Fibroblast of skin of scalp (primary cell): ENCODE measurements at regions not wholly inside any gene's neighbourhood (a gene's known extent, or its start where the extent isn't known, plus 50 kb on each side); places are given as distances from the start of the nearest gene placed in this dataset.

Experiments
- DNase-seq: peaks from one replicate; pipeline ENCODE4 v3.0.0-alpha.2; 2013

DNA sequence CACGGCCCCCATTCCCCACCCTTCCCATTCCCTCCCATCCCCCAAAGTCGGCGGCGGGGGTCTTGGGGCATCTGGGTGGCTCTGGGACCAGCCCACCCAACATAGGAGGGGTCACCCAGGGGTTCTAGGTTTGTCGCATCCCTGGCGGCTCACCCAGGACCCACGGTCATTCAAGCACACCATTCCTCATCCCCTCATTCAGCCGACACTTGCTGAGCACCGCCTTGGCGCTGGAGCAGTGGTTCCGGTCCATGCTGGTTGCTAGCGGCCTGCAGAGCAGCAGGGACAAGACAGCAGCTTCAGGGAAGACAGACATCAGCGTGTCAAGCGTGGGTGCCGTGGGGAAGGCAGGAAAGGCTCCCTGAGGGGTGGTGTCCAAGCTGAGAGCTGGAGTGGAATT lies 50.5 kb upstream of the OTOS start:
- no peak for DNase-seq

DNA sequence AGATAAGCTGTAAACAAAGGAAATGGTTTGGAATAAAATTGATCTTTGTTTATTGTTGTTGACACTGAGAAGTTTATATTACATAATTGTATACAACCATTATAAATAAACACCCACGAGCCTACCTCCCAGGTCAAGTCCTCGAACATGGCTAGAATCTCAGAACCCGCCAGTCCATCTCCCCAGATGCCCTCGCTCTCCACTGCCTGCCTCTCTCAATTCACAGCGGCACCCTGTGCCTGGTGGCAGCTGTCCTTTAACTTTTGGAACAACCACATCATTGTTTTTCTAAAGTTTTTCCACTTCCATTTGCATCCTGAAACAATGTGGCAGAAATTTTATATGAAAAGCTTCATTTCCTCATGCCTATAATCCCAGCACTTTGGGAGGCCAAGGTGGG lies 52.2 kb upstream of the OTOS start:
- DNase-seq, result no peak

DNA sequence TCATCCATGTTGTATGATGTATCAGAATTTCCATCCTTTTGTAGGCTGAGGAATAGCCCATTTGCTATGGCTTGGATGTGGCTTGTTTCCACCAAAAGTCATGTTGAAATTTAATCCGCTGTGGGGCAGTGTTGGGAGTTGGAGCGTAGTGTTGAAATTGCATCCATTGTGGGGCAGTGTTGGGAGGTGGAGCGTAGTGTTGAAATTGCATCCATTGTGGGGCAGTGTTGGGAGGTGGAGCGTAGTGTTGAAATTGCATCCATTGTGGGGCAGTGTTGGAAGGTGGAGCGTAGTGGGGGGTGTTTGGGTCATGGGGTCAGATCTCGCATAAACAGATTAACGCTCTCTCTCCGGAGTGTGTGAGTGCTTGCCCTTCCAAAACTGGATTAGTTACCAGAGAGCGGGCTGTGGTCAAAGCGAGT lies 53.9 kb upstream of the OTOS start:
- DNase-seq, result peak; percentile 19

DNA sequence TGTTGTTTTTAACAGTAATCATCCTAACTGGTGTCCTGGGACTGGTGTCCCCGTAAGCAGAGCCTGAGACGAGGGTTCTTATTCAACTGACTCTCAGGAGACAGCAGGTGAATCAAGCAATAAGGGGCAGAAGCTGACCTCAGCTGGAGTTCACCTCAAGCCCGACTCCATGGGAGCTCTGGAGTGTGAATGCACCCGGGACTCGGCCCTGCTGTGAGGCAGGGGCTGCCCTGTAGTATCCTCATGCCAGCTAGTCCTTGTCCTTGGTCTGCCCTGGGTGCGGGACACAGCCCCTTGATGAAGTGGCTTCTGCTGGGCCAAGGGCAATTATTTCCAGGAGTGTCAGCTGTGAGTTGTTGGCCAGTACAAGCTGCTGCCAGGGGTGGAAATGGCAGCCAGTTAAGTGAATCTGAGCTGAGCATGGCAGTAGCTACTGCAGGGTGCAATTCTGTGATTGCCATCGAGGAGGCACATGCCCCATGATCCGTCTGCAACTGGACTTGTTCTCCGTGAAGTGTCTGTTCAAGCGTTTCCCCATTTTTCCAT lies 54.9 kb upstream of the OTOS start:
- no peak for DNase-seq

DNA sequence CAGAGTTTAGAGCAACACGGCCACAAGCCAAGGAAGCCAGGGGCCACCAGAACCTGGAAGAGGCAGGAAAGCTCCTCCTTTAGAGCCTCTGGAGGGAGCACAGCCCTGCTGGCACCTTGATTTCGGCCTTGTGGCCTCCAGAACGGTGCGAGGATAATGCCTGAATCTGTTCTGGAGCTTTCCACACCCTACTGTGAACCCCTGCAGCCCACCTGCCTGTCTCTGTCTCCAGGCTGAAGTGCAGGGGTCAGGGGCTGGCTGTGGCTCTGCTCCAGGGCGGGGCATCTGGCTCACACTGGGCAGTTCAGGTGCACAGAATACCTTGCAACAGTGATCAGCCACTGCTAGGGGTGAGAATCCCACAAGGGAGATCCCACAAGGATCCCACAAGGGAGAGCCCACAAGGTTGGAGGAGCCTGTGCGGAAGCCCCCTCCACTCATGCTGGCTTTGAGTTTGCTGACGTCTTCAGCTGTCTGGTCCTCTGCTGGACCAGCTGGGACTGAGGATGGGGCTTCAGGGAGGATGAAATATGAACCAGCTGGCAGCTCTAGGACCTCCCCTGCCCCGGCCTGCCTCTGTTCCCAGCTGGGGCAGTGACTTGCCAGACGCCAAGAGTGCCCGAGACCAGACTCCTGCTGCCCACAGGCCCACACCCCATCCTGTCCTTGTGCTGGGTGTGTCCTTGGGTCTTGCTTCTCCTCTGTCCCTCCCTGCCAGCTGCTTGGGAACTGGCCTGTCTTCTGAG lies 56.4 kb upstream of the OTOS start:
- DNase-seq, result no peak

DNA sequence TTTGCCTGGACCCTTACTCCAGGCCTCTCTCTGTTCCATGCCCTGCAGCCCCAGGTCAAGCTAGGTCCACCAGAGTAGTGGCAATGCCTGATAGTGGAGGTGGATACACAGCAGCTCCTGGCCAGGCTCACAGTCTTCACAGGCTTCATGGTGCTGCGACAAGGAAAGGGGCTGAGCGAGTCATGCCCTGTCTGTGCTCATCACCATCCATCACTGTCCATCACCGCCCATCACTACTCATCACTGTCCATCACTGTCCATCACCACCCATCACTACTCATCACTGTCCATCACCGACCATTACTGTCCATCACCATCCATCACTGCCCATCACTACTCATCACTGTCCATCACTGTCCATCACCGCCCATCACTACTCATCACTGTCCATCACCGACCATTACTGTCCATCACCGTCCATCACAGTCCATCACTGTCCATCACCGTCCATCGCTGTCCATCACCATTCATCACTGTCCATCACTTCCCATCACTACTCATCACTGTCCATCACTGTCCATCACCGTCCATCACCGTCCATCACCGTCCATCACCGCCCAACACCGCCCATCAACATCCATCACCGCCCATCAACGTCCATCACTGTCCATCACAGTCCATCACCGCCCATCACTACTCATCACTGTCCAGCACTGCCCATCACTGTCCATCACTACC lies 57.1 kb upstream of the OTOS start:
- DNase-seq, result no peak

DNA sequence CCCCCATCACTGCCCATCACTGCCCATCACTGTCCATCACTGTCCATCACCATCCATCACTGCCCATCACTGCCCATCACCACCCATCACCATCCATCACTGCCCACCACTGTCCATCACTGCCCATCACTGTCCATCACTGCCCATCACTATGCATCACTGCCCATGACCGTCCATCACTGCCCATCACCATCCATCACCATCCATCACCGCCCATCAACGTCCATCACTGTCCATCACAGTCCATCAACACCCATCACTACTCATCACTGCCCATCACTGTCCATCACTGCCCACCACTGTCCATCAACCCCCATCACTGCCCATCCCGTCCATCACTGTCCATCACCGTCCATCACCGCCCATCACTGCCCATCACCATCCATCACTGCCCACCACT lies 57.8 kb upstream of the OTOS start:
- no peak for DNase-seq

DNA sequence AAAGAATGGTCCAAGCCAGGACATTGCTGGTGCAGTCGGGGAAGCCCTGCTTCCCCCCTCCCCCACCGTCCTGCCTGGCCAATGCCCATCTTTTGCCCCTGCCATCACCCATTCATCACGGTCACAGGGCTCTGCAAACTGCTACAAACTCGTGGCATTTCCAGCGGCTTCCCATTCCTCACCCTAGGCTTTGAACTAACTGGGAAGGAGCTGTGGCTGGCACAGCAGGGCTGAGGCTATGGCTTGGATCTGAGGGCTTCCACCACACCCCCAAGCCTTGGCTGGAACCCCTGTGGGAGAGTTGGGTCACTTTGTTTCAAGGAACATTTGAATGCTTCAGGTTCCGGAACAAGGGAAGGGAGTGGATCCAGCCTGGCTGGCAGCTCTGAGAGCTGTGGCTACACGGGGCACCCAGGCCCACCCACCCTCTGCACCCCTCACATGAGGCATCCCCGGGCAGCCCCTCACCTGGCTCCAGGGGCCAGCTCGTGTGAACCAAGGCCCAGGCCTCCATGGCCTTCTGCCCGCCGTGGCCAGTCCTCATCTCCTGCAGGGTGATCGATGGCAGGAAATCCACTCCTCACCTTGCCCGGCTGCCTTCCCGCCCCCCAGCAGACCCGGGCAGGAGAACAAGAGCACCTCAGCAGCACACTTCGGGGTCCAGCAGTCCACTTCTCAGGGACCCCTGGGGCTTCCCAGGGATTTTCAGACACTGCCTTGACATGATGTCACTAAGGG lies 58.8 kb upstream of the OTOS start:
- no peak for DNase-seq

DNA sequence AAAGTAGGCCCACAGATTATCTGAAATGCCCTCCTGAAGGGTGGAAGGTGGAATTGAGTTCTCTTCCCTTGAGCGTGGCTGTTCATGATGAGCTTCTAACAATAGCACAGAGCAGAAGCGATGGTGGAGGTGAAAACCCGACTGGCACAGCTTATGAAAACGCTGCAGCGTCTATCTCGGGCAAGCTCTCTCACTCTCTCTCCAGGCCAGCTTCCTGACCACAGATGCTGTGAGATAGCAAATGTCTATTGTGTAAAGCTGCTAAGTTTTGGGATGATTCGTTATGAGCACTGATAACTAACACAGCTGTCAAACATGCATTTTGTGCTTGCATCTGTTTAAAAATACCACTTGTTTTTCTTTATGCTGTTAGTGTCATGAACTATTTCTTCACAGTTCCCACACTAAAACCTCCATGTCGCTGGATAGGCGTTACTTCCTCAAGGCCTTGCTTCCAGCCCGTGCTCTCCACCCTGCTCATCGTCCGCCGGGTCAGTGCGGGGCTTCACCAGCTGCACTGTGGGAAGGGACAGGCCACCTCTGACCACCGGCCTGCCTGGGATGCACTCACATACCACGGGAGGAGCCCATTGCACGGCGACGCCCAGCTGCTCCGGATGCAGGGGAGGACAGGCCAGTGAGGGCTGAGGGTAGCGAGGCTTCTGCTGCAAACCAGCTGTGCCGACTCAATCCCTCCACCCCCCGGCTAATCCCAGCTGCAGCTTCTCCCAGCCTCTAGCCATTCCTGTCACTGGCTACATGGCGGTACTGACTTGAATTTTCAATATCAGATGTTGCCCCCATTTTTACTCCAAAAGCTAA lies 60.0 kb upstream of the OTOS start:
- DNase-seq, result no peak

DNA sequence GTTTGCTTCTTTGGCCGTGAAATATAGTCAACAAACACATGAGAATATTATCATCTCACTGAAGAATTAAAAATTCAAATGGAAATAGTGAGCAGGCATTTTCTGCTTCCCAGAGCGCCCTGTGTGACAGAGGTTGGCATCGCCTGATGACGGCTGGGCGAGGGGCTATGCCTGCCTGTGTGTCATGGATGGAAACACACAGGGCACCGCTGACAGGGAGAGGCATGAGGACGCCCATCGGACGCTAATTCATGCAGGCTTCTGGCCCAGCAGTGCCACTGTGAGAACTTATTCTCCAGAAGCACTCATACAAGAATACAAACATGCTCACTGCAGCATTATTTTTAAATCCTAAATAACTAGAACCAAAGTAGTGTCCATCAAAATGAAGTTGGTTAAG lies 61.4 kb upstream of the OTOS start:
- DNase-seq, result no peak

DNA sequence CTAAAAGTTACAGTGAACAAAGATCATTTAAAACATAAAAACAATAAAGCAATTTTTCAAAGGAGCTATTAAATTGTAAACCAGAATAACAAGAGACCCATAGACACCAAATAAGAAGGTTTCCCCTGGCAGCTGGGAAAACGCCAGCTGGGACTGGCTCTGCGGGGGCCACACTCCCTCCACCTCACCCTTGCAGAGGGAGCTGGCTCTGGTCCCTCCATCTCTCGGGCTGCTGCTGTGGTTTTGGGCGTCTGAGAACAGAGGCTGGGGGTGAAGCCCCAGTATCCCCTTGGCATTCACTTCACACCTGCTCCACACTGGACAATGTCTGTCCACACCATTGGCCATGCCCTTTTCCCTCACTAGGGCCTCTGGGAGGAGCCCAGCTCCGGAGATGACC lies 62.1 kb upstream of the OTOS start:
- DNase-seq, result no peak

DNA sequence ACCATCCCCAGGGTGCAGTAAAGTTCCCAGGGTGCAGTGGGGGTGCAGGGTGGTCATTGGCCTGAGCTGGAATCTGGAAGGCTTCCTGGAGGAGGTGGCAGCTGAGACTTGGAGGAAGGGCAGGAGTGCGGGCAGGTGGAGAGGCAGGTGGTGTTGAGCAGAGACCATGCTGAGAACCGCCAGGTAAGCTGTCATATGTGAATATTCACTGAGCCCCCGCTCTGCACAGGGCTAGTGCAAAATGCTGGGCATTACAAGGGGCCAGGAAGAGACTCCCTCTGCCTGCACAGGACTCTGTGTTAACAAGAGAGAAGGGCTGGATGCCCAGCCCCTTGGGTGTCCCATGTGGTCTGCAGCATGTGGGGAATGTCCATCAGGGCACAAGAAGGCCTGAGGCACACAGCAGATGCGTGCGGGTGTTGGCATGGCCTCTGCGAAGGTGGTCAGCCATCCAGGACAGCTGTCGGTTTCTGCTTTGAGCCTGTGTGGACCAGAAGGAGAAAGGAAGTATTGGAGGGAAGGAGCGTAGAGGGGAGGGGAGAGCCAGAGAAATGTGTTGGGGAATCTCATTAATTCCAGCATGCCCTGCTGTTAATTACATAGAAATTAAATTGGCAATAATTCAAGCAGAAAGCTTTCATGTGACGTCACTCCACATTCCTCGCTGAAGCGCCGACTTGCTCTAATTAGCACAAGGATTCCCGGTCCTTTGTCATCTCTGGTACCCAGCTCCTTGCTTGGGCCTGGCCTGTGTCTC lies 62.8 kb upstream of the OTOS start:
- DNase-seq, result no peak

DNA sequence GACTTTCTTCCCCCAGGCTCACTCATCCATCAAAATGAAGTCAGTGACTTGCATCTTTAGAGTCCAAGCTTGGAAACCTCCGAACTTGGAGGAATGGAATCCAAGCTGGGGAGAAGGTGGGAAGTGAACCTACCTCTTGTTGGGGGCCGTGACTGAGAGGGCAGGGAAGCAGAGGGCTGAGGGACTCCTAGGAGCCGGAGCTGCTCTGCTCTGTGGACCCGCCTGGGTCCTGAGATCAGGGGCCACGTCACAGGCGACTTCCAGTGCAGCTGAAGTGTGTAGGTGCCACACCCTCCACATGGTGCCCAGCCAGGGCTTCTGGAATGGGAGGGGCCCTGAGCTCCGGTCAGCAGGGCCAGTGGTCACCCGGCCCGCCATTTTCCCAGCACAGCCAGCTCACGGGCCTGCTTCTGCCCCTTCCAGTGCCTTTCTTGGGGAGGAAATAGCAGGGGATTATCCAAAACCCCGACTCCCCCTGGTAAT lies 63.4 kb upstream of the OTOS start:
- no peak for DNase-seq

DNA sequence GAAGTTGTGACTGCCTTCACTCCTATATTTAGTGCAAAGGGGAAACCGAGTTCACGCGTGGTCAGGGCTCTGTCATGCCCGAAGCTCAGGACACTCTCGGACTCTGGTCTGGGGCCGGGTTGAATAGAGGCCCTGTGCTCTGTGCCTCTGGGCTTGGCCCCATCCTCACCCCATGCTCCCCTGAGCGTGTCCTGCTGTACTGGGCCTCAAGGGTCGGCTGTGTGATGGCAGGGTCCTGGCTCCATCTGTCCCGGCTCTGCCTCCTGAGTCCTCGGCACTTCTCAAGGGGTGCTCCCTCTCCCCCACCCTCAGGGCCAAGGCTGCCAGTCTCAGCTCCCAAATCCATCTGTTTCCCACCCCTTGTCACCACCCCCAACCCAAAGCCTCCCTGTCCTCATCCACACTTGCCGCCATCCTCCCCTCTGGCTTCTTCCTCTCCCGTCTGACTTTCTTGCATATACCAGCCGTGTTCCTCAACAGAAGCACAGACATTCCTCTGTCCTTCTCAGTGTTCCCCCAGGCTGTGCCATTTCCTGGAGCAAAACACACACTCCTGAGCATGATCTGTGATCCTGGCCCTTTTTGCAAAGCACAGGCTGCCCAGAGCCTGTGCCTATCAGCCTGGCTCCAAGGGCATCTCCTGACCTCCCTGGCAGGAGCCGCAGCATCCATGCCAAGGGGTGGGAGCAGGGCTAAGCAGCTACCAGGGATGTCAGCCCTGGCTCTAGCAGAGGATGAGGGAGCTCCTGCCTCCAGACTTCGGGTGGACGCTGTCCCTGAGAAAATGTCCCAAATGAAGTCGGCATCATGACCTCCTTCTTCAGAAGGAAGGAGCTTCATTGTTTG lies 64.2 kb upstream of the OTOS start:
- DNase-seq, result no peak

DNA sequence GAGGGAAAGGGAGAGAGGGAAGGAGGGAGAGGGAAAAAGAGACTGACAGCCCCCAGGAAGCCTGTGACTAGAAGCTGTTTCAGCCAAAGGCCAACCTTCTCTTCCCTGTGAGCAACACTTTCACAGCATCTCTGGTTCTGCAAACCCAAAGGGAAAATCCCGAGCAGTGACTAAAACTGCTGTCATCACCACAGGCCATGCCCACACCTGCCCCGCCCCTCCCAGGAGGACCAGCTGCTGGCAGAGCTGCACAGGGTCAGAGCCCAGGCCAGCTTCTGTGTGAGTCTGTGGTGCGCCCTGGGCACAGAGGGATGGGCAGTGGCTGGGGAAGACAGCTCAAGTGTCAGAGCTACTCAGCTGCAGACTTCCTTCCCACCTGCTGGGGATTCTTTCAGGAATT lies 64.9 kb upstream of the OTOS start:
- peak; percentile 24 for DNase-seq

DNA sequence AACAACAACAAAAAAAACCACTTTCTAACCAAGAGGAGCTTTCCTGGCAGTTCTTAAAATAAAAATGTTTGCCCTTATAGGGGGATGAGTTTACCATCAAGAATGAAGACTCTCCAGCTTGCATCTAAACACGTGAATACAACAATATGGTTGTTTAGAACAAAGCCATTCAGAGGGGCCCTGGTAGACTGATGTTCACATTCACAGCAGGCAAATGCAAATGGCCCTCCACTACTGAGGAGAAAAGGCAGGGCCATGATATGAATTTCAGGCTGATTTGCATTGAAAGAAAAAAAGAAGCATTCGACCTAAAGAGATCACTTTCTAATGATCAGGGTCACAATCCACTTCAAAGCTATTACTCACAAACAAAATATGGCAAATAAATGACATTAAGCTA lies 65.3 kb upstream of the OTOS start:
- no peak for DNase-seq

DNA sequence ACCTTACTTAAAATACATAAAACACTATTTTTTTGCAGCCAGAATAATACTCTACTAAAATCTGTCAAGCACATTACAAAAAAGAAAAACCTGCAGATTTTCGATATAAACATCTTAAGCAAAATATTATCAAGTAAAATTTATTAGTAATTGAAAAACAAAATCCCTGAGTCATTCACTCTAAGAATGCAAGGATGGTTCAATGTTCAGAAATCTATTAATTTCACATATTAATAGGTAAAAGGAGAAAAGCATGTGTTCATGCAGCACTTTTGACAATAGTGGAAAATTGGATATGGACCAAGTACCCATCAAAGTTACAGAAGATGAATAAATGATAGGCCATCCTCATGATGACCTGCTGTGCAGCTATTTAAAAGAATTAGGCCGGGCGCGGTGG lies 66.2 kb upstream of the OTOS start:
- DNase-seq, result no peak

DNA sequence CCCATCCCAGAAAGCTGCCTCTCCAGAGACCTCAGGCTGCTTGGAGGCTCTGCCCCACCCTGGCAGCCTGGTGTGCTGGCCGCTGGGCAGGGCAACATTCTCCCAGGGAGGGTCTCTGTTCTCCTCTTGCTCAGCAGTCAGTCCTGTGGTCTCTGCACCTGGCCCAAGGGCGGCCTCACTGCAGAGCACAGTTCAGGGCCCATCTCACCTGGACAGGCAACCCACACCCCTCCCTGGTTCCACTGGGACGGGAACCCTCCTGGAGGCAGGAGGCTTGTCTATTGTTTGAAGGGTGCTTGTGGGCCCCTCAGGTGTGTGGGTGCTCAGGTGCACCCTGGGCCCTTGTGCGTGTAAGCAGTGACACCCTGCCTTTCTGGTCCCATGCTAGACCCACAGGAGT lies 67.2 kb upstream of the OTOS start:
- DNase-seq, result no peak

DNA sequence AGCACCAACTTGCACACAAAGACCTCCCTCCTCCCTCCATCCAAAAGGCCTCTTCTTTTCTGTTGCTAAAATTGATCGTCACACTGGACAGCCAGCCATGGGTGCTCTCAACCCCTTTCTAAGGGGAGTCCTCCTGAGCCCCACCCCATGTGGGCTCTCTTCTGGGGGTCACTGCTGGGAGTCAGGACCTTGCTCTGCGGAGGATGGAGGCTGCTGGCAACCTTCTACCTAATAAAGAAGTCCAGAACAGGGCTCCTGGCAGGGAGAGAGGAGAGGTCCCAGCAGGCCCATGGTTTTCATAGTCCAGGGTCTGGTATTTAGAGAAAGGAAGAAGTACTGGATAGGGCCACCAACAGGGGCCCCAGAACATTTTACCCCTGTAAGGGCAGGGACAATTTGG lies 67.6 kb upstream of the OTOS start:
- DNase-seq, result no peak

DNA sequence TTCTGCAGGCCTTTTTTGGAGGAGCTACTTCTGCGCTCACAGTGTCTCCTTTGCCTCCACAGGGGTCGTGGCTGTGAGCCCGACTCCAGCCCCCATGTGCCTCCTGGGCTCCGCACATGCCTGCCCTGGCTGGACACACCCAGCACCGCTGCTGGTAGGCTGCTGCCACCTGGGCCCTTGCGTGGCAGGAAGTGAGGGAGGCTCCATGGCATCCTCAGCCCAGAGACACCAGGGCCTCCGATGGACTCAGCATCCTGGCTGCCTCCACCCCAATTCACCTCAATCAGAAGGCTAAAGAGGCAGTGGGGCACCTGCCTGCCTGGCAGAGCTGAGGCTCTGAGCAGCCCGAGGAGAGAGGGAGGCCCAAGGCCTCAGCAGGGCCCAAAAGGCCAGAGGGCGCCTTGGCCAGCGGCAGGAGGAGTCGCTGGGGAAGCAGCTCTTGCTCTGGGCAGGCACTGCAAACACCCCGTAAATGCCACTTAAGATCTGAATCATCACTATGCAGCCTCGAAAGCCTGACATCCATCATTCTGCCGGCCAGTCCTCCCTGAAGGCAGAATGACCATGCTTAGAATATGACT lies 68.3 kb upstream of the OTOS start:
- no peak for DNase-seq
